GM21390 (cell line): ENCODE measurements at regions not wholly inside any gene's neighbourhood (a gene's known extent, or its start where the extent isn't known, plus 50 kb on each side); places are given as distances from the start of the nearest gene placed in this dataset.

ENCODE experiments used
- ATAC-seq: cut with Tn5 transposase; IDR thresholded peaks from one replicate; pipeline ENCODE4 v1.9.1; 2021; ENCODE audit not compliant: unreplicated experiment

DNA sequence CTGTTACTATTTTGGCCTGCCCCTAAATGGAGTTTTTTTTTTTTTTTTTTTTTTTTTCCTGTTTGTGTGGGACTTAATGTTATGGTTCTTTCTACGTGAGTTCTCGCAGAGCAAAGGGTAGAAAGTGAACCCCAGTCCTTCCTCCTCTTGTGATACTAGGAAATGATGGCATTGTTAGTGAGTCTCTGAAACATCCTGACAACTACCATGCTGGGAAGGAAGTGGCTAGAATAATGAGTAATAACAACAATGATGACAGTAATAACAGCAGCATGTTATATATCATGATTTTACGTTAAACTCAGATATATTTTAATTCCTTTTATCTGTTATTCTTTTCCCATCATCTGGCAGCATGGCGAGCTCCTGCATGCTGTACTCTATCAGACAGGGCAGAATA lies 216.2 kb upstream of the LINC00305 start:
- ATAC-seq: no peak

DNA sequence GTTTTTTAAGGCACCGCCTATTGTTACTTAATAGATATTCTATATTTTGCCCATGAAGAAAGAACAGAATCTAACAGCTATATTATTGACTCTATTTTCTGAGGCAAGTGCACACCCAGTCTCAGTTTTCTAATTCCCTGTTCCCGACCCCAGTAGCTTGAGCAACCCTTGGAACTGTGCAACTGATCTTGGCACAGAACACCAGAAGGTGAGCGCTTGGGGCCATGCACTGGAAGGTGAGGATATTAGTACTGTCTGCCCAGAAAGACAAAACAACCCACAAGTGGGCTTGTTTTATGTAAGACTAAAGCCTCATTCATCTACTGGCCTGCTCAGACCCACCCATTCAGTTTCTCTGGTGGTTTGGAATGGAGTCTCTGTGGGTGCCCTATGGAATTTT lies 188.8 kb upstream of the LINC00305 start:
- ATAC-seq: no peak

DNA sequence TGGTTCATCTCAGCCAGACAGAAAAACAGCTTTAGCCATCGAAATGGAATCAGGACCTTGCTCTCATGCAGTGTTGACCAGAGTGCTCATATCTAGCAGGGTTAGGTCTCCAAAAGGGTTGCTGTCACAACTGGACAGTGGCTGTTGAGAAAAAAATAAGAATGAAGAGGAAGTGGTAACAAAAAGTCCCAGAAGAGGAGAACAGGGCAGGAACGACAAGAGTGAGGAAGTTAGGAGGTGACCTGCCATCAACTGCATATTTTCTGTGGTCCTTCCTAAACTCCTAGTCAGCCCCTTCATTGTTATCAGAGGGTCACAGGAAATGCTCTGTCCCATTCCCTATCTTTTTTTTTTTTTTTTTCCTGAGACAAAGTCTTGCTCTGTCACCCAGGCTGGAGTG lies 188.1 kb upstream of the LINC00305 start:
- no peak for ATAC-seq

DNA sequence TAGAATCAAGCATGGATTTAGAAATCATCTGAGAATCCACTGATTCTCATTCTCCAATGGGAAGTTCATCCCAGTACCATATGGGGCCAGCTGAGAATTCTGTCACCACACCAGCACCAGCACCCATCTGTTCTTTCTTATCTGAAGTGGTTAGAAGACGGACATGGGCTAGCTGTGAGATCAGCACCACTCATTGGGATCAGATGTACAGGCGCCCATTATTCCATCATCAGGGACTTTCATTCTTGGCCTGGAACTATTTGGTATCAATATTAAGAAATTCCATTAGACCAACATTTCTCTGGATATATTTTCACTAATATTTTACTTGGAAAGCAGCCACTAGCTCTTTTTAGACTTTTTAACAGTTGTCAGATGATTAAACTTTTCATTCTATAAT lies 185.9 kb upstream of the LINC00305 start:
- no peak for ATAC-seq

DNA sequence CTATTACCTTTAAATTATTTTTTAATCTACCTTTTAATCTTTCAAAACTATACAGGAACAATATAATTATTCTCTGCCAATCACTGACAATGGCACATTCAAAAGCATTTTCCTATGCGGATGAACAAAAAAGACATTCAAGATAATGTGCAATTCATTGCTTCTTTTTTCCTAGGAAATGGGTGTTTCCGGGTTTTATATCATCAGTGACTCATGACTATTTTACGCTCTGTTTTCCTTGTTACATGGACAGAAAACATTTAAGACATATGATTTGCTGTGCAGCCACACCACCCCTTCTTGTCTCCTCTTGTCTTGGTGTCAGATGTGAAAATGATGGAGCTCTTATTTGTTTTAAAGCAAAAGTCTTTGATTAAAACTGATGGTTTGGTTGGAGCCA lies 184.7 kb upstream of the LINC00305 start:
- ATAC-seq: no peak

DNA sequence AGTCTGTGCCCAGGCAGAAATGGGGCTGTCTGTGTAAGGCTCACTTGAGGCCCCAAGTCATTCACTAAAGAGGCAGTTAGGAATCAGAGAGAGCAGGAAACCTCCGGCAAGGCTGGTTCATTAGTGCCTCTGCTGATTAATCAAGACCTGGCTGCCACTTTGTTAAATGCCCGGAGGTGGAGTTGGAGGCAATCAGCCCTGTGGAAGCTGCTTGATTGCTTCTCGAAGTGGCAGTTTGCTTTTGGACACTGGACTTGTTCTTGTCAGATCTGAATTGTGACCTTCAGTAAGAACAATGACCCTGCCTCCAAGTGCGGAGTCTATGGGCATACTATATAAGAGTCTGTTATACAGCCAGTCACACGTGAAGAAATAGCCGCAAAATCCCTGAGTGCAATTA lies 183.9 kb upstream of the LINC00305 start:
- no peak for ATAC-seq

DNA sequence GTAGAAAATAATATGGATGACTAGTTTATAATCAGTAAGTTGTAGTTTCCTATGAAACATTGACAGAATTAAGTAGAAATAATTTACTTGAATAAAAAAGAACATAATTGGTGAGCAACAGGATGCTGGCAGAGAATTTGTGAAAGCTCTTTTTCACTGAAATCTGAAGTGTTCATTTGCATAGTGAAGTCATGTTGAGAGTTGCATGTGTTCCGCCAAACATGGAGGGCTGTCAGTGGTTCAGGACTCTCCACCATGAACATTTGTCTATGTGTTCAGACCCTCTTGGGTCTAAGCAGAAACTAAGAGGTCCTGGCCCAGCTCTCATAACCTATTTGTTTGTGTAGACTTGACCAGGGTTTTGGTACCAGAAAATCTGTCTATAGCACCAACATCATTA lies 182.5 kb upstream of the LINC00305 start:
- no peak for ATAC-seq

DNA sequence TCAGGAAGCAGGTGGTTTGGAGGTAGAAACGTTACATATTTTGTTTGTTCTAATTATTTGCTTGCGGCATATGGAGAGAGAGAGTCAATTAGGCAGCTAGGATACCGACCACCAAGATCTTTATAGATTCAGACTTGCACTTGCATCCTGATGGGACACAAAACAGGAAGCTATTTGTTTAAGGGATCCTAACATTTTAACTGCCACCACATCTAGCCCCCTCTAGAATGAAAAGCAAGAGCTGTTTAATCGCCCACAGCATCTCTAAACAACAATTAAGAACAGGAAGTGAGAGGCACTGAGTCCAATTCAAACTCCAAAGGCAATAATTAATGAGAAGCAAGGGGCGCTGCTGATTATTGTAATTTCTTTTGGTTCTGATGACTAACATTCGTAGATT lies 182.0 kb upstream of the LINC00305 start:
- ATAC-seq: no peak

DNA sequence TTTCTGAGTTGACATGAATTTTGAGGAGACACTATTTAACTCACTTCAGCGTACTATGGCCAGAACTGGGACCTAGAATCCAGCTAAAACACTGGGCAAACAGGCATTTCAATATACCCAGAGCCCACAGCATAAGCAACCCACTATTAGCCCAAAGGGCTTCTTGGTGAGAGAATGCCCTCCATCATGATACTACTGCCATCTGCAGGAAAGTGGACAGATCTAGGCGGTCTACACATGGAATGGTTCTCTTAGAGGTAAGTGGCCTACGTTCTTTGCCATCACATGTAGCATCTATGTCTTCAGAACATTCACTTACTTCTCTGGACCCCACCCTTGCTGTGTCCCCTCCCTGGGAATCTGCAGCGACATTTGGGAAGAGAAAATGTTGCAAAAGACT lies 181.3 kb upstream of the LINC00305 start:
- ATAC-seq: no peak

DNA sequence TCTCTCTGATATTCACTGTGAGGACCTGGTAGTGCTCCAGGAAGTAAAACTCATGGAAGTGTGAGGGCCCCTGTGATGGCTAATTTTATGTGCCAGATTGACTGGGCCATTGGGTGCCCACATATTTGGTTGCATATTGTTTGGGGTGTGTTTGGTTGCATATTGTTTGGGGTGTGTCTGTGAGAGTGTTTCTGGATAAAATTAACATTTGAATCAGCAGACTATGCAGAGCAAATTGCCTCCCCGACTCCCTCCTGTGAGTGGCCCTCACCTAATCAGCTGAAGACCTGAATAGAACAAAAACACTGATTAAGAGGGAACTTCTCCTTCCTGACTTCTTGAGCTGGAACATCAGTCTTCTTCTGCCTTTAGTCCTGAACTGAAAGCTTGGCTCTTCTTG lies 173.3 kb upstream of the LINC00305 start:
- no peak for ATAC-seq

DNA sequence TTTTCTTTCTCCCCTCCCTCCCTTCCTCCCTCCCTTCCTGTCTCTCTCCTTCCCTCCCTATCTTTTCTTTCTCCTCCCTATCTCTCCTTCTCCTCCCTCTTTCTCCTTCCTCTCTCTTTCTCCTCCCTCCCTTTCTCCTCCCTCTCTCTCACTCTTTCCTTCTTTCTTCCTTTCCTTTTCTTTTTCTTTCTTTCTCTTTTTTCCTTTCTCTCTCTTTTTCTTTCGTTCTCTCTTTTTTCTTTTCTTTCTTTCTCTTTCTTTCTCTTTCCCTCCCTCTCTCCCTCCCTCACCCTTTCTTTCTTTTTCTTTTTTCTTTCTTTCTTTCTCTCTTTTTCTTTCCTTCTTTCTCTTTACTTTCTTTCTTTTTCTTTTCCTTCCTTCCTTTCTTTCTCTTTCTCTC lies 169.7 kb upstream of the LINC00305 start:
- no peak for ATAC-seq

DNA sequence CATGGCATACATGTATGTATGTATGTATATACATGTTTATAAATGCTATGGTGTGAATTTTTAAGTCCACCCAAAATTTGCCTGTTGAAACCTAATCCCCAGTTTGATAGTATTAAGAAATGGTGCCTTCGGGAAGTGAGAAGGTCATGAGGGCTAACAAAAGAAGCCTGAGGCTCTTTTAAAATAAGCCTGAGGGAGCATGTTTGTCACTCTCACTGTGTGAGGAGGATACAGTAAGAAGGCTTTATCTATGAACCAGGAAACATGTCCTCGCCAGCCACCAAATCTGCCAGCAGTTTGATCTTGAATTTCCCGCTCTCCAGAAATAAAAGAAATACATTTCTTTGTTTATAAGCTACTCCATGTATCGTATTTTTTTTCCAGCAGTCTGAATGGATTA lies 163.0 kb upstream of the LINC00305 start:
- ATAC-seq: no peak

DNA sequence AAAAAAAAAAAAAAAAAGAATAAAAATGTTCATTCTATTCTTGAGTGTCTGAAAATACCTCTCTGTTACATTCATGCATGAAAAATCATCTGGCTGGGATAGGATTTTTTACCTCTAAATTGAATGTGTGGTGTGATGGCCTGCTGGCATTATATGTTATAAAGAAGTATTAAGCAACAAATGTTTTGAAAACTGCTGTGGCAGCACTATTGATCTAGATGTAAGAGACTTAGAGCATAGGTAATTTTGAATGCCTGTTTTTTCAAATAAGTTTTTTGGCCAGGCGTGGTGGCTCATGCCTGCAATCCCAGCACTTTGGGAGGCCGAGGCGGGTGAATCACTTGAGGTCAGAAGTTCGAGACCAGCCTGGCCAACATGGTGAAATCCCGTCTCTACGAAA lies 147.0 kb upstream of the LINC00305 start:
- ATAC-seq: no peak

DNA sequence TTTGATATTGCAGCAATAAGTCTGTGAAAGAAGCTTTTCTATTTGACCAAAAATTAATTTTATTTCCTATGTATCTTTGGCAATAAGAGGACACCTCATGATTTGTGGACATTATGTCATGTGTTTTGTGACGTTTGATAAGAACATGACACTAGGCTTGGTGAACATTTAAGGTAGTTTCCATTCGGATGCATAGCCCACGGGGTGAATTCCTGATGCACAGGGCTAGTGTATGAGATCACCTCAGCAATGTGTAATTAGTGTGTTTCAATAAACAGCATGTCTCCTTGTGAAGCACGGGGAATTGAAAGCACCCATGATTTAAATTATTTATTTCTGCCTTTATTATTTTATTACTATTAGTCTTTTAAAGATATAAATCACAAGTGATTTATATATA lies 146.1 kb upstream of the LINC00305 start:
- no peak for ATAC-seq

DNA sequence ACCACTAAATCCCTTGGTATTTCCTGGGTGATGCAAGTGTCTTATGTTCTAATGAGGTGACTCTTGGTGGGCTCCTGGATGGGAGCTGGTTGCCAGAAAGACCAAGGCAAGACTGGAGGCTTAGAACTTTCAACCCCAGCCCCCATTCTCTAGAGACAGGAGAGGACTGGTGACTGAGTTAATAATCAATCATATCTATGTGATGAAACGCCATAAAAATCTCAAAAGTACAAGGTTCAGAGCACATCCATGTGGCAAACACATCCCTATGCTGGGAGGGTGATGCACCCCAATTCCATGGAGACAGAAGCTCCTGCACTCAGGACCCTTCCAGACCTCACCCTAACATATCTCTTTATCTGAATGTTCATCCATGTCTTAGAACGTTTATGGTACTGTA lies 139.5 kb upstream of the LINC00305 start:
- no peak for ATAC-seq

DNA sequence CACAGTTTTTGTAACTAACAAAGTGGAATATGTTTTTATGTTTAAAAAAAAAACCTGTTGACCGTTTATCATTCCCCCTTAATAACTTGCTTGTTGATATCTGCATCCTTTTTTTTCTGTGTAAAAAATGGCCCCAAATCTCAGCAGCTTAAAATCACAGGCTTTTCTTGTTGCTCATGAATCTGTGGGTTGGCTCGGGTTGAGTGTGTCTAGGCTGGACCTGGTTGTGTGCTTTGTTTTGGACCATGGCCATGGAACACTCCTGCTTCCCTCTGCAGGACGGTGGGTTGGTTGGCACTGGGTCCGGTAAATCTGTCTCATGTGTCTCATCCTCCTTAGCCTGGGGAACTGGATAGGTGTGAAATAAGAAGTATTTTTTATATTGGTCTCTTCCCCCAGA lies 139.0 kb upstream of the LINC00305 start:
- no peak for ATAC-seq

DNA sequence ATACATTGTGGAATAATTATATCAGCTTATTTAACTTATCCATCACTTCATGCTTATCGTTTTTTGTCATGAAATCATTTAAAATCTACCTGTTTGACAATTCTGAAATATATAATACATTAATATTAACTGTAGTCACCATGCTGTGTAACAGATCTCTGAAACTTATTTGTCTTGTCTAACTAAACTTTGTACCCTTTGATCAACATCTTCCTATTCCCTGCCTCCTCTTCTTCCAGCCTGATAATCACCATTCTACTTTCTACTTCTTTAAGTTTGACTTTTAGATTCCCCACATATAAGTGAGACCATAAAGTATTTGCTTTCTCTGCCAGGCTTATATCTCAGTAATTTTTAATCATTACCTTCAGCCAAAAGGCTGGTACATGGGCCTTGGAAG lies 134.2 kb upstream of the LINC00305 start:
- no peak for ATAC-seq

DNA sequence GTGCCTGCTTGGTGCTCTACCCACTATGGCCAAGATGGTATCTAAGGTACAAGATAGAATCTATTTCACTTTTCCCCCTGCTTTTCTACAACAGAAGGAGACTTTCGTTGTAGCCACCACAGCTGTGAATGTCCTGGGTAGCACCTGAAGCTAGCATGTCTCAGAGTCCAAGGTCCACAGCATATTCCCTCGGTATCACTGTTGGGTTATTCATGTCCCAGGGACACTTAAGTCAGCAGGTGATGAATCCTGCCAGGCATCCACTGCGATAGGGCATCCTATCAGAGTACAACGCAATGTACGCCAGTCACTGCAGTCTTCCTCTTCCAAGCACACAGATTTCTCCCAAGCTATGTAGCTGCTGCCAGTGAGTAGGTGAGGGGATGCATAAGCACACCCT lies 129.1 kb upstream of the LINC00305 start:
- no peak for ATAC-seq

DNA sequence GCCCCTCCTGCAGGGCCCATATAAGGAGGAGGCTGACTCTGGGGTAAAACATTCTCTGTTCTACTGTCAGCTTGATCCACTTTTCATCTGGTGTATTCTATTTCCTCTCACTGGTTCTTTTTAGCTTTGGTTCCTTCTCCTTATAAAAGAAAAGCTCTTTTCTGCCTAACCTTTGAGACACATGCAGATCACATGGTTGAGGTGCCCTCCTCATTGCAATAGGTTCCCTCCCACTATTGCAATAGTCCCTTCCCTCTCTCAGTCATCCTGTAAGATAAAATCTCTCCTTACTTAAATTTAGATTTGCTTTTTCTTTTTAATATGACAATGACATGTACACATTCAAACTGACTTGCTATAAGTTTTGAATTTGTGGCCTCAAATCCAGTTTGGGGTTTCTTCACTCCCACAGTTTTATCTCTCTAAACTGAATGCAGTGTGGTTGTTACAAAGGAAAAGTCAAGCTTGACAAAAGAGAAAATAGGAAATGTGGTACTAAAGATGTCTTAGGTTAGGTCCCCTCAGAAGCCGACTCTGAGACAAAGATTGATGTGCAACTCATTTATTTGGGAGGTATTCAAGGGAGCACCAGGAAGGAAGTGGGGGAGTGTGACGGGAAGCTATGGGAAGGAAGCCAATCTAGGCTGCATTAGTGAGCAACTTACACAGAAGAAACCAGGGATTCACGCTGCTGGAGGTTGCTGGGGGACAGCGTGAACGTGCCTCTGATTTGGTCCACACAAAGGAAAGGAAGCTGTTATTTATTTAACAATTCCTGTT lies 127.6 kb upstream of the LINC00305 start:
- ATAC-seq: no peak

DNA sequence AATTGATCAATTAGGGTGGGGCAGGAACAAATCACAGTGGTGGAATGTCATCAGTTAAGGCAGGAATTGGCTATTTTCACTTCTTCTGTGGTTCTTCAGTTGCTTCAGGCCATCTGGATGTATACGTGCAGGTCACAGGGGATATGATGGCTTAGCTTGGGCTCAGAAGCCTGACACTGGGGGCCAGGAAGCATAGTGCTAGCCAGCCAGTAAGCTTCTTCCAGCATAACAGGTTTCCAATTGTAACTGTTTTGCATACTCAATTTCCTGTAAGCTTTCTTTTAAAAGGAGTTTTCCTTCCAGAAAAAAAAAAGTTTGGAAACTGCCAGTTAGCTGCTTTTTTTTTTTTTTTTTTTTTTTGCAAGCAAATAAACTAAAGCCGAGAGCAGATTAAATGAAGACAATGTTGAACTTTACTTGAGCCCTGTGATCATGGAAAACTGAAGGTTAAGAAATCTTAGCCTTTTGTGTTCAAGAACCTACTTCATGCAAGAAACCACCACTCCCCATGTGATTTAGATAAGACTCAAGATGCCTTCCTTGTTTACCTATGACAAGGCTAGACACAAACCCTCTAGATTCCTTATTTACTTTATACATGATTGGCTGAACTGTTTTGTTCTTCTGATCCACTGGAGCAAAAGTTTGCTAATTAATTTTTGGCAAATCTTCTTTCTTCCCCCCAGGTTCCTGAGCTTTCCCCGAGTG lies 126.9 kb upstream of the LINC00305 start:
- no peak for ATAC-seq

DNA sequence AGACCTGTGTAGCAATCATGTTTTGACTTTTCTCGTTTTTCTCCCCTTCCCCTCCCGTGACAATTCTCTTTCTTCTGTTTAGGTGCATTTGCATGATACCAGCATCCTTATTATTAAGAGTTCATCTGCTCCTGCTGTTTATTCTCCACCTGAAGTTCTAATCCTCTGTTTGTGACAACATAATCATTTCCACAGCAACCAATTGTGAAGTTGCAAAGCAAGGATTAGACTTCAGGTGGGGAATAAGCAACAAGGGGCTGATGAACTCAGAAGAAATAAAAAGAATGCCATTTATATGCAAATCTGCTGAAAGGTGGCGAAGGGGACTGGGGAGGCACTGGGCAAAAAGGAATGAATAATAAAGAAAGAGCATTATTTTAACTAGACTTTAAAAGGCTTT lies 124.8 kb upstream of the LINC00305 start:
- ATAC-seq: no peak

DNA sequence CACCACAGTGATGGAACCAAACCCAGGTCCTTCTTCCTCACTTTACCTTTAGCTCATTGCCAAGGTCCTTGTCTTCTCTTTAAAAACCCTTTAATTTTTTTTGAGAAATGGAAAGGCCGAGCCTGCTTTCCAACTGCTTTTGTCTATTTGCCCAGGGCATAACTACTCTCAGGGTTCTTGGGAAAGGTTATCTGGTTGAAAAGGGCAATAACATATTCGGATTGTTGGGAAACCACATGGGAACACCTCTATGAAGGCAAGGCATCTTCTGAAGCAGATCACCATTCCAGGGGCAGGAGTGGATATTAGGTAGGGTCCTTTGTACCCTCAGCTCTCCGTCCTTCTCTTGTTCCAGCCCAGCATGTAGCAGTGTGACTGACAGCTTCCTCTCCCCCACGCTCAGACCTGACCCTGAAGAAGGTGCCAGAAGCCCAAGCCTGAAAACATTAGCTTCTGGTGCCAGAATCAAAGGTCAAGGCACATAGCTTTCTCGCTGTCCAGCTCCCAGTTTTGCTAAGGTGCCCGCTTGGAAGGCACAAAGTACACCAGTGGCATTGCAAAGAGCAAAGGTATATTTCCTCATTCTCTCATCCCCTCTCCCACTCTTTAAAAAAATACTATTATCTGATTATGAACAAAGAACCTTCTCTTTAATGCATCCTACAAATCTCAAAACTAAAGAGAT lies 123.2 kb upstream of the LINC00305 start:
- ATAC-seq: no peak
